HT-29 (cell line): ENCODE measurements at regions not wholly inside any gene's neighbourhood (a gene's known extent, or its start where the extent isn't known, plus 50 kb on each side); places are given as distances from the start of the nearest gene placed in this dataset.

Source experiments
- DNase-seq: peaks from one replicate; pipeline ENCODE4 v3.0.0-alpha.2; 2015; ENCODE audit warnings: low spot score

GRCh38 chr1:87766737-87767136, 438.1 kb downstream of the LMO4 start:
- no peak for DNase-seq

GRCh38 chr1:87778896-87779295, 450.2 kb downstream of the LMO4 start:
- no peak for DNase-seq

DNA sequence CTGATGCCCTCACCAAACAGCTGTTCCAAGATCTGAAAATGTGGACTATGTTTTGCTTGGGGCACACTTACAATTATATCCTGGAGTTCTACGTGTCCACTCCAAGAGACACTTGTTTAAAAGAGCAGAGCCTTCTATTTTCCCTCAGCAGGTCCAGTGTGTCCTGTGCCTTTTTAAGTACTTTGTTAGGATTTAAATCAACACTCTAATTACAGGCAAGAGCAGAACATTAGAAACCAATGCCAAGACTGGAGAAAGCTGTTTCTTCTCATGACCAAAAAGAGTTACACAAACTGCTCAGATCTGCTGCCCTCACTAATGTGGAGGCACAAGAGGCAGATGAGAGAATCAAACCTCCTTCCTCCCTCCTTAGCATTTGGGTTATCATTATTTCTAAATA, 452.9 kb downstream of the LMO4 start:
- no peak for DNase-seq

DNA sequence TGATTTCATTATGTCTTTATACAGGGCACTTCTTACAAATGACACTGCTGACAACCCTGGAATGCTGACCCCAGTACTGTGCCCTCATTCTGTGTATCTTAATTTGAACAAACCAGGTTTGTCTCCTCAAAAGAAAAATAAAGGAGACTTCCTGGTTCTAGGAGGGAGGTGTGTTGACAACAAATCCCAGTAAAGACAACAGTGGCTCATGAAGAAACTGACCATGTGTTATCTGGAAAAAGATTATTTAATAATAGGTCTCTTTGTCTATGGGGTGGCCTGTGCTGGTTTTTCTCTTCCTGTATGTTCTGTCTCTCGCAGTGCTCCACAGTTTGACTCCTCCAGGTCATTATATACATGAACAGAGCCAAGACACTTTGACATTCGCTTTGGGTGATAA, 454.6 kb downstream of the LMO4 start:
- peak; percentile 13 for DNase-seq

GRCh38 chr1:87785386-87785785, 456.7 kb downstream of the LMO4 start:
- no peak for DNase-seq

- DNase-seq: no peak
Observed at GRCh38 chr1:87786229-87786628, 457.5 kb downstream of the LMO4 start.

DNA sequence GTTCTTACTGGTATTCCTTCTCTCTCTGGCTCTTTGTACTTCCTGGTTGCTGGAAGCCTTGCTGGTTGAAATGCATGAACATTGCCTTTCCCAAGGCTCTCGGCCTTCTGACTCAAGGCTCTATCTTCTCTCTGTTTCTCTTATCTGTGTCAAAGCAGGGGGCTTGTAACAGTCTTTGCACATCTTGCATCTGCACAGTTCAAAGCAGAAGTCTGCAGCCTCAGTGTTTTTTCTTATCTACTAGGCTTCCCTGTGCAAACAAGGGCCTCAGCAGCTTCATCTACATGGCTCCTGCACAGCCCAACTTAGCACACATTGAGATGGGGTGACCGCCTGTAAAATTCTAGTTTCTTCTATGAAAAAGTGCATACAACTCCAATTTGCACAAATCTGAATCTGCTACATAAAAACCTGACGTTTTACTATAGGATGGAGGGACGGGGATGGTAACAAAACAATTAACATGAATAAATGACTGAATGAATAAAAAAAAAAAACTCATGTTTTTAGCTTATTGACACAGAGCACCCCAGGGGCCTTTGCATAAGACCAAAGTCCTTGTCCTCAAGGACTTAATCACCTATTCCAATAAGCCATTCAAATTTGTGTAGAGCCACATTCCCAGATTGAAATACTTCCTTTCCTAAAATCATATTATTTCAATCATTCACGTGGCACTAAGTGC, 458.3 kb downstream of the LMO4 start:
- DNase-seq: no peak

GRCh38 chr1:87787551-87787950, 458.9 kb downstream of the LMO4 start:
- peak; percentile 47 for DNase-seq

- DNase-seq: no peak
Observed at GRCh38 chr1:87790756-87791155, 462.1 kb downstream of the LMO4 start.

GRCh38 chr1:87791931-87792740, 463.5 kb downstream of the LMO4 start:
- DNase-seq: peak; percentile 39

DNA sequence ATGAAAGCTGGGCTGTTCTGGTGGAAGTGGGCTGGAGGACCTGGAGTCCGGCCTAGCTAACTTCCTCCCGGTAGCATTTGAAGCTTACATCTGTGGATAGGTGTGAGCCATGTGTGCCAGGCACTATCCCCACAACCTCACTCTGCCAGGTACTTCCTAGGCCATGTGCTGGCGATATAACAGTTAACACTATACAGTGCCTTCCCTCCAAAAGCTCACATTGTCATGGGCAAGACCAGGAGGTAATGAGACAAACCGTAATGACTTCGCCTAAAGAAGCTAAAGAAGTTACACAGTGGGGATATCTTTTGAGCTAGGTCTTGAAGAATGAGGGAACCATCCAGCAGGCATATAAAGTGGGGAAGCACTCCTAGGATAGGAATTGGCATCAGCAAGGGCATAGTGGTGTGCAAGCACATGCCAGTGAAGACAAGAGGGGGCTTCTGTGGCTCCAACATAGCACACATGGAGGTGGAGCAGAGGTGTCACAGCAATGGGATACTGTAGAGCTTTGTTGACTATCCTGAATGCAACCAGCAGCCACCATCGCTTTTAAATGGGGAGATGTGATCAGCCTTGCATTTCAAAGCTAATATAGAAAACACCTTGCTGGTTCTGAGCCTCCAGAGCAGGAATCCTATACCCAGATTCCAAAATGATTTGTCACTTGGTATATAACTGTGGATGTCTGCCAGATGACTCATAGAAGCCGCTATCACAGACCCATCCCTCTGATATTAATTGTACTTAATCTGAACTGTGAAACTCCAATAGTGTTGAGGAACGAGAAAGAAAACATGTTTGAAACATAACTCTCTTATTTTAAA, 466.3 kb downstream of the LMO4 start:
- peak; percentile 80 for DNase-seq

DNA sequence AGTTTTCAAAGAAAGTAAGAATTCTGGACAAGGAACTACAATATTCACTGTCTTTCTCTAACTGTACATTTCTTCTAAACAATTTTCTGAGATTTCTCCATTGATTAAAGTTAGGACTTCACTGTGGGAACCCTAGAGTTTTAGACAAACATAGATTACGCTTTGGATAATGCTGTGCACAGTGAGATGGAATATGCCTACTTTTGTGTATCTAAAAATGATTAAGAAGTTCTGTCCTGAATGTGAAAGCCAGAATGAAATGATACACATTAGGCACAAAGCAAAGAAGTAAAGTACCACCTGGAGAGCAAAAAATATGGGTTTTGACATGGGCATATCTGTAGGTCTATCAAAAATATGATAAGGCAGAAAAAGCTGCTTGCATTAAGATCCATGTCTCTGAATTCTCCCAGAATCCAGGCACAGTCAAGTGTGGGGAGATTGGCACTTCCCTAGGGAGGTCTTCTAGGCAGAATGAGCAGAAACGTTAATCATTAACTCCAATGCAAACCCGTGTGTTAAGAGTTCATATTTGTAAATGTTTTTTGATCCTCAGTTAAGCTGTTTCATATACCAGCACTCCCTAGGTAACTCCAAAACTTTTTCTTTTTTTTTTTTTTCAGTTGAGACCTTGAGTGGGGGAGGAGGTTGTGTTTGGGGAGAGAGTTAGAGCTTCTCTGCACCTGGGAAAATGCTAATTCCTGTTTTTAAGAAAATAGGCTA, 467.1 kb downstream of the LMO4 start:
- peak; percentile 88 for DNase-seq

DNA sequence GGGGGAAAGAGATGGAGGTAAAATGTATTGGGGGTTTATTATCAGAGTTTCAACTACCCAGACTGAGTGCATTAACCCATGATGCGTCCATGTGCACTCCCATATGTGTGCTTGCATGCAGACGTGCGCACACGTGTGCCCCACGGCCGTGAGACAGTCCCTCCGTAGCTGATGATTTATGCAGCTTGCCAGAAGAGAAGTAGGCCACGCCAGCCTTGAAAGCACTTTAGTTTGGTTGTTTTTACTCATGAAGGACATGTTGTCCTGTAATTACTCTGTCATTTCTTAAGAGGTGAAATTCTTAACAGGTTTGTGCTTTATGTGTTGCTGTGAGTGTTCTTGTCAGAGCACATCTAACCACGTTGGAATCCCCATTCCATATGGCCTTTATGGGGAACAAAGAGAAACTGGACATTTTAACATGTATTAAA, 467.8 kb downstream of the LMO4 start:
- peak; percentile 38 for DNase-seq

GRCh38 chr1:87799451-87799850, 470.8 kb downstream of the LMO4 start:
- DNase-seq: no peak

DNA sequence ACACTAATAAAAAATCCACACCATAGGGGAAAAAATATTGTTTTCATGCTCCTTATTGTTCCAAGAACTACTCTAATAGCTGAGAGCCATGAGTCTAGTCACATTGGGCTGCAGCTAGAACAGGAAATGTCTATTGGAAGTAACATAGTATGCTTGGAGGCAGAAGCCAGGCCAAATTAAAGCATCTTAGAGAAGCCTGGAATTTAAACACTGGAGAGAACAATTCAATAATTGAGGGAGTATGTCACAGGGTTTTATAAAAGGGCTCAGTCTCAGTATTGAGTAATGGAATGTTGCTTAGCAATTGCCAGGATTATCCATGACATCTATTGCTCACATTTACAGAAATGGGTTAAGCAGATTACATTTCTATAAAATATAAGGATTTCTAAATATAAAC, 471.3 kb downstream of the LMO4 start:
- no peak for DNase-seq

GRCh38 chr1:87803375-87803774, 474.7 kb downstream of the LMO4 start:
- no peak for DNase-seq

DNA sequence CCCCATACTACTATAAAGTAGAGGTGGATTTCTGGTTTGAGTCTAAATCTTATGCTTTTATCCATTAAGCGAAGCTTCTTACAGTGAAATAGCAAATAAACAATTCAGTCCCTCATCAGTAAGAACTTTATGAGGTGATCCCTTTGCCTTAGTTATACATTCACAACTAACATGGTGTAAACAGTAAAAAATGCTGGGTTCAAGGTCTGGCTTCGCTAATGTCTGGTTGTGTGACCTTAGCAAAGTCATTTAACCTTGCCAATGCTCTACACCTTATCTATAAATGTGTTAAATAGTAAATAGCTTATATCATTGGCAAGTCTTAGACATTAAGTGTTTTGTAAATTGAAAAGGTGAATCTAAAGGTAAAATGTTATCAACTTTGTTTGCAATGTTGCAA, 475.4 kb downstream of the LMO4 start:
- no peak for DNase-seq

DNA sequence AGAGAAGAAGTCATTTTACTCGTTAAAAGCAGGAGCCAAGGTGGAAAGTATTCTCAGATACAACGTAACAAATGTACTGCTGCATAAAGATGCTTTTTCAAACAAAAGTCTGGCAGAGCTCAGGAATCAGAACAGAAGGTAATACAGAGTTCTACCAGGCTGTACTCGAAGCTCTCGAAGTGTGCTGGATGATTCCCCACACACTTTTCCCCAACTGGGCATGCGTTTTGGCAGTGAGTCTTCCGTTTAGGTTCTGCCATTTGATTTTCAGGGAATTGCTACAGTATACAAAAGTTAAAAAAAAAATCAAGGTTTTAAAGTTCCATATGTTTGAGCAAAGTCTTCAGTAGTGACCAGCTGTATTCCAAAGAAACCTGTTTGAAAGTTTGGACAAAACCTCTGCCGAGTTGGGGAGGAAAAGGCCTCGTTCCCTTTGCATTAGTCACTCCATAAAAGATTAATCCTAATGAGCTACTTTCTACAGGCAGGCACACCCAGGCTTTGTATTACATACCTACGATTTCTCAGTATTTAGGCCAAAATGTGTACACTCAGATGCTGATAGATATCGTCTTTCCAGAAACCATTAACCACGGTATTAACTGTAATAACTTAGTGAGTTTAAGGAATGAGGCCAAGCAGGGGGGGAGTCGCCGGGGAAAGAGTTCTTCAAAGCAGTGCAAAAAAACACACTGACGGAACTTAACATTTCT, 477.1 kb downstream of the LMO4 start:
- peak; percentile 84 for DNase-seq

GRCh38 chr1:87806379-87807094, 477.9 kb downstream of the LMO4 start:
- DNase-seq: peak; percentile 74

- DNase-seq: no peak
Observed at GRCh38 chr1:87810166-87810565, 481.5 kb downstream of the LMO4 start.
